Heart left ventricle (tissue), 13 donors: ENCODE measurements at regions not wholly inside any gene's neighbourhood (a gene's known extent, or its start where the extent isn't known, plus 50 kb on each side); places are given as distances from the start of the nearest gene placed in this dataset.

Source experiments
- POLR2A ChIP-seq, 2 donors: fragments of 450-650 bp; IDR thresholded peaks; one replicate each; pipeline ENCODE4 v1.6.1; 2017; ENCODE audit warnings: antibody characterized with exemption in 2 of 2, mild to moderate bottlenecking in 2 of 2, moderate library complexity in 2 of 2
- TF ChIP-seq, protein P1 (sequence below), 12 donors: fragments of 200-600 bp; sonication (generic) in 4 of 12; IDR thresholded peaks; one replicate each; pipeline versions ENCODE4 v1.5.0 to v1.8.0; 2018 to 2022; ENCODE audit warnings: antibody characterized with exemption in 12 of 12, mild to moderate bottlenecking in 5 of 12
- donor health status: ischemic (EF 13 %, LVEDD 7.1; RV severe dilation, severe dysfunction).
- donor health status: DM: no; HTN: yes; CAD: no.
- donor health status: DM: no; HTN: no; CAD: no.
- donor health status: ischemic (EF 25% LVEDD 6.9; RV normal size, moderate dysfunction).
- donor health status: ischemic (EF 25% LVEDD 5.7; RV mildly dilated, moderate dysfunction).
- donor health status: ischemic (EF 35%, LVEDD 5.7; RV mildly dilated, moderate dysfunction).
- donor health status: nonischemic (EF 11% LVEDD 7.7; RV severe dilation, severe dysfunction).
- donor health status: DM: yes; HTN: yes; CAD: no.
- donor health status: PGD.
- donor health status: ischemic (EF 29% LVEDD 5.4; RV normal size, mild dysfunction).
- donor health status: nonischemic (EF 23%, LVEDD 6.1; RV moderate dilation, normal function).

DNA sequence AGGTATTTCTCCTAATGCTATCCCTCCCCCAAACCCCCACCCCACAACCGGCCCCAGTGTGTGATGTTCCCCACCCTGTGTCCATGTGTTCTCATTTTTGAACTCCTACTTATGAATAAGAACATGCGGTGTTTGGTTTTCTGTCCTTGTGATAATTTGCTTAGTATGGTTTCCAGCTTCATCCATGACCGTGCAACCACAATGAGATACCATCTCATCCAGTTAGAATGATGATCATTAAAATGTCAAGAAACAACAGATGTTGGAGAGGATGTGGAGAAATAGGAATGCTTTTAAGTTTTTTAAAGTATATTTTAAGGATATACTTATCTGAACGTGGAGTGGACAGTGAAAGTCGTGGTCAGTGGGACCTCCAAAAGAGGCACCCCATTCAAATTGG lies 745.0 kb upstream of the AMELY start:
- TF ChIP-seq, protein P1, sequence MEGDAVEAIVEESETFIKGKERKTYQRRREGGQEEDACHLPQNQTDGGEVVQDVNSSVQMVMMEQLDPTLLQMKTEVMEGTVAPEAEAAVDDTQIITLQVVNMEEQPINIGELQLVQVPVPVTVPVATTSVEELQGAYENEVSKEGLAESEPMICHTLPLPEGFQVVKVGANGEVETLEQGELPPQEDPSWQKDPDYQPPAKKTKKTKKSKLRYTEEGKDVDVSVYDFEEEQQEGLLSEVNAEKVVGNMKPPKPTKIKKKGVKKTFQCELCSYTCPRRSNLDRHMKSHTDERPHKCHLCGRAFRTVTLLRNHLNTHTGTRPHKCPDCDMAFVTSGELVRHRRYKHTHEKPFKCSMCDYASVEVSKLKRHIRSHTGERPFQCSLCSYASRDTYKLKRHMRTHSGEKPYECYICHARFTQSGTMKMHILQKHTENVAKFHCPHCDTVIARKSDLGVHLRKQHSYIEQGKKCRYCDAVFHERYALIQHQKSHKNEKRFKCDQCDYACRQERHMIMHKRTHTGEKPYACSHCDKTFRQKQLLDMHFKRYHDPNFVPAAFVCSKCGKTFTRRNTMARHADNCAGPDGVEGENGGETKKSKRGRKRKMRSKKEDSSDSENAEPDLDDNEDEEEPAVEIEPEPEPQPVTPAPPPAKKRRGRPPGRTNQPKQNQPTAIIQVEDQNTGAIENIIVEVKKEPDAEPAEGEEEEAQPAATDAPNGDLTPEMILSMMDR (IDR thresholded peaks at IDR 0.05), result no peak
- TF ChIP-seq POLR2A (IDR thresholded peaks at IDR 0.05), result no peak
